ENCODE measurements at regions not wholly inside any gene's neighbourhood (a gene's known extent, or its start where the extent isn't known, plus 50 kb on each side); places are given as distances from the start of the nearest gene placed in this dataset.

DNA sequence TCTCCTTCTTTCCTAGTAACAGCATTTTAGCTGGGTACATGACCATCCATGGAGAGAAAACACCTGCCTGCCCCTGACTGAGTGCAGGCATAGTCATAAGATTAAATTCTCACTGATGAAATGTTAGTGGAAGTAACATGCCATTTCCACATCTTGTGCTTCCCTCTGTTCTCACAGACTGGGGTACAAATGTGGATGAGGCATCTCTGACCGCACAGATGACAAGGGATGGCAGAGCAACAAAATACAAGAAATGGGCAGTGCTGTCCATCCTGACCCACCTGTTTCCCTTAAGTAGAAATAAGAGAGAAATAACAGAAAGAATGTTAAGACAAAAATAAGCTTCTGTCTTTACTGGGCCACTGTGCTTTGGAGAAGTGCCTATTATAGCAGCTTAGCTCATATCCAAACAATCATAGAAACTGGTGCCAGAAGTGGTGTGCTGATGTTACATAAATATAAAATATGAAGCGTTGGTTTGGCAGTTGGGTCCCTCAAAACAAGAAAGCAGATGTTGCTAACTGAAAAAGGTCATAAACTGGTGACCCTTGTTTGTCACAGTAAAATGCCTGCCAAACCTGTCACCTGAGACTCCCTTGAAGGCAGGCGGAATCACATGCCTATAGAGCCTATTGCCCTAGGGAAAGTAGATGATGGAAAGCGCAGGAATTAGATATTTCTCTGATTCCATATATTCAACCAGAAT, 72.4 kb upstream of the CCDC150 start:
- TF ChIP-seq, protein P1, sequence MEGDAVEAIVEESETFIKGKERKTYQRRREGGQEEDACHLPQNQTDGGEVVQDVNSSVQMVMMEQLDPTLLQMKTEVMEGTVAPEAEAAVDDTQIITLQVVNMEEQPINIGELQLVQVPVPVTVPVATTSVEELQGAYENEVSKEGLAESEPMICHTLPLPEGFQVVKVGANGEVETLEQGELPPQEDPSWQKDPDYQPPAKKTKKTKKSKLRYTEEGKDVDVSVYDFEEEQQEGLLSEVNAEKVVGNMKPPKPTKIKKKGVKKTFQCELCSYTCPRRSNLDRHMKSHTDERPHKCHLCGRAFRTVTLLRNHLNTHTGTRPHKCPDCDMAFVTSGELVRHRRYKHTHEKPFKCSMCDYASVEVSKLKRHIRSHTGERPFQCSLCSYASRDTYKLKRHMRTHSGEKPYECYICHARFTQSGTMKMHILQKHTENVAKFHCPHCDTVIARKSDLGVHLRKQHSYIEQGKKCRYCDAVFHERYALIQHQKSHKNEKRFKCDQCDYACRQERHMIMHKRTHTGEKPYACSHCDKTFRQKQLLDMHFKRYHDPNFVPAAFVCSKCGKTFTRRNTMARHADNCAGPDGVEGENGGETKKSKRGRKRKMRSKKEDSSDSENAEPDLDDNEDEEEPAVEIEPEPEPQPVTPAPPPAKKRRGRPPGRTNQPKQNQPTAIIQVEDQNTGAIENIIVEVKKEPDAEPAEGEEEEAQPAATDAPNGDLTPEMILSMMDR (IDR thresholded peaks at IDR 0.05; ENCODE audit: low read length): no peak
- TF ChIP-seq EZH2 (IDR thresholded peaks at IDR 0.05; ENCODE audit: borderline replicate concordance, low read length): no peak

Data from OCI-LY1 (cell line).